NCI-H2227 (cell line): ENCODE measurements at regions not wholly inside any gene's neighbourhood (a gene's known extent, or its start where the extent isn't known, plus 50 kb on each side); places are given as distances from the start of the nearest gene placed in this dataset.

Experiments used
- DNase-seq: peaks from one replicate; lab custom pipeline; 2025; ENCODE audit not compliant: unreplicated experiment; lab: John Stamatoyannopoulos, UW

- DNase-seq: no peak
Observed at GRCh38 chr3:178445139-178445538, 91.1 kb upstream of the KCNMB2 start.

- no peak for DNase-seq
Observed at GRCh38 chr3:178446059-178446458, 90.2 kb upstream of the KCNMB2 start.

DNA sequence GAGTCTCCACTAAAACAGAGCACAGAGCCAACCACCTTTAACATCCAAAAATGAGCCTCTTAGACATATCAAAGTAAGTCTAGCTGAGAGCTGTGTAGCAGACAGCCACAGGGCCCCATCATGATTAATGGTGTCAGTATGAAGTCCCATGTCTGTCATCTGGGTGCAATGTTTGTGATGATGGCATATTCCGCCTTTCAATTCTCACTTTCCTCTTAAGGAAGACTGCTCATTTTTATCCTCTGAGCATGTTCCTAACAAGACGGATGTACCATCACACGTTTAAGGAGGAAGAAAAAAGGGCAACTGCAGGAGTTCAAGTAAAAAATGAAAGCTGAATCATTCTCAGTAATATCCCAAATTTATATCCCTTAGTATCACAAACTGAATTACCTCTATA is 85.8 kb upstream of the KCNMB2 start:
- DNase-seq: no peak

GRCh38 chr3:178451799-178452198 is 84.4 kb upstream of the KCNMB2 start:
- no peak for DNase-seq

GRCh38 chr3:178454726-178455125 is 81.5 kb upstream of the KCNMB2 start:
- DNase-seq: peak; percentile 14

DNA sequence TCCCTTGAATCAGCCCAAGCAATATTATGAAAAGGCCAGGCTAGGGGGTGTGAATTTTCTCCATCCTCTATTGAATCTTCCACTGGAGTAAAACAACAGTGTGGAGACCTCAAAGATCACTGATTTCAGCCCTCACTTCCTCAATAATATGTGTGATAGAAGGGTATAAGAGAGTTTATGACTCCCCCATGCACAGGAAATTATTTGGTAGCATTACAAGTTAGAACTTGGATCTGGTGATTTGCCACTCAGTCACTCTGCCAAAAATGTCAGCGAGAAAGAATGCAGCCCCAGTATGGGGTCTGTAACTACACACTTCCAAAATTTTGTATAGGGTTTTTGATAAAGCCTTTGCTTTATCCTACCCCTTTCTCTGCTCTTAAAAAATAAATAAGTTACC is 81.0 kb upstream of the KCNMB2 start:
- DNase-seq: no peak

DNA sequence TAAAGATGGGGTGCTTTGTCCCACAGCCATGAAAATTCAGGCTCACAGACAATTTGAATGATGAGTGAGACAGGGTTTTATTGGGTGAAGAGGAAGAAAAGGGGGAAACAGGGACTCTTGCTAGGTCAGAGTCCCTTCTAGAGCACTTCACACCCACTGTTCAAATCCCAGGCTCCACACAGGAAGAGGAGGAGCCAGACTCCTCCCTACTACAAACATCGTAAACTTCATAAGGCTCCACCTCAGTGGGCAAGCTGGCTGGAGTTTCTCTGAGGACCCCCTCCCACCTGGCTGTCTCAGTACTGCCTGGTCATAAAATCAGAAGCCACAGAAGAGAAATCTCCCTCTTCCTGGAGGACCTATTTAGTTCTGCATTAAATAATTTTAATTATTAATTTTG is 80.3 kb upstream of the KCNMB2 start:
- DNase-seq: no peak

DNA sequence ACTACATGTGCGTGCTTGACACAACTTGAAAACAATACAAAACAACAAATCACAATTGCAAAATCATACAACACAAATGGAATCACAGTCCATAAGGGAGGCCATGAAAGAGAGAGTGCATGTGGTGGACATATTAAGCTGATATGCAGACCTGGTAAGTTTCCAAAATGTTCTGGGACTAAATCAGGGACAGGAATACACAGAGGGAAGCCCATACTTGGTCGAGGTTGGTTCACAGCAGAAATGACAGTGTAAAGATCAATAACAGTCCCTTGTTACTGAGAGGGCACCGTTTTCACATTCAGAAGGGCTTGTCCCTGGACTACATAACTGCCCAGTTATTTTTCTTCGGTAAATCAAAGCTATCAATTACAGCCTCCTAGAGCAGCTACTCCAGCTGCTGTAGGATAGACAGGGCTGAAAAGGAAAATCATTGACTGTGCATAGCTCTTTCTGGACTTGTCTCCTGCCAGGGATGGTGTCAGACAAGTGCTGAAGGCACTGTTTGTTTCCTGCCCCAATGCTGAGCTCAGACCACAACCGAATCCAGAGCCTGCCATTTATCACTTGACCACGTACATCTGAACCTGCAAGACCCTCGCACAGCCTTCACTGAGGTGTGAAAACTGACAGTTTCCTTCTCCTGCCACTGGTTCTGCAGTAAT is 79.5 kb upstream of the KCNMB2 start:
- peak; percentile 11 for DNase-seq

DNA sequence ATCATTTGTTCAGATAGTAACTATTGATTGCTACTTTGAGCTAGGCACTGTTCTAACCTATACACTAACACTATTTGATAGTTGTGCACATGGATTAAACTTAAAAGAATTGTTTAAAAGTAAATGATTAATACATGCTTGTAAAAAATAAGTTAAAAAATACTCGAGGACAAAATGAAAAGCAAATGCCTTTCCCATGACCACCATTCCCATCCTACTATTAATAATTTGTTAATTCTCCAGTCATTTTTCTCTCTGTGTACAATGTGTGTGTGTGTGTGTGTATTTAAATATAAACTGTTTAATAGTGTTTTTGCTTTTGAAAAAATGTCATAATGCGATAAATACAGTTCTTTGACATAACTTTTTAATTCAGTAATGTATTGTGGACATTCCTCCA is 78.7 kb upstream of the KCNMB2 start:
- DNase-seq: no peak

GRCh38 chr3:178458313-178459037 is 77.8 kb upstream of the KCNMB2 start:
- no peak for DNase-seq

DNA sequence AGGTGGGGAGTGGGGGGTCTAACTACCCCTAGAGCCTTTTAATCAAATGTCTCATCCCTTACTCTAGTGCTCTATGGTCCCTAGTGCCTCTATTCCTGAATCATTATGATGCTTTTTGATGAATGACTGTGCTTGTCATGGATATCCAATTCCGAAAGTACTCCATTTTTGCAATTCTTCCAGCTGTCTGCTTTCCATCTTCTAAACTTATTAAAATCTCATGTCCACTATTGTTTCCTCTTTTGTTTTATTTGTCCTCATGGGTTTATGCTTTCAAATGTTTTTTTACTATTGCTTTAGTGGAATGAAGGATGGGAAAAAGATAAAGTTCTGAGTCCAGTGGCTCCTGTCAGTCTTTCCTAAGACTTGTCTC is 77.2 kb upstream of the KCNMB2 start:
- DNase-seq: no peak

DNA sequence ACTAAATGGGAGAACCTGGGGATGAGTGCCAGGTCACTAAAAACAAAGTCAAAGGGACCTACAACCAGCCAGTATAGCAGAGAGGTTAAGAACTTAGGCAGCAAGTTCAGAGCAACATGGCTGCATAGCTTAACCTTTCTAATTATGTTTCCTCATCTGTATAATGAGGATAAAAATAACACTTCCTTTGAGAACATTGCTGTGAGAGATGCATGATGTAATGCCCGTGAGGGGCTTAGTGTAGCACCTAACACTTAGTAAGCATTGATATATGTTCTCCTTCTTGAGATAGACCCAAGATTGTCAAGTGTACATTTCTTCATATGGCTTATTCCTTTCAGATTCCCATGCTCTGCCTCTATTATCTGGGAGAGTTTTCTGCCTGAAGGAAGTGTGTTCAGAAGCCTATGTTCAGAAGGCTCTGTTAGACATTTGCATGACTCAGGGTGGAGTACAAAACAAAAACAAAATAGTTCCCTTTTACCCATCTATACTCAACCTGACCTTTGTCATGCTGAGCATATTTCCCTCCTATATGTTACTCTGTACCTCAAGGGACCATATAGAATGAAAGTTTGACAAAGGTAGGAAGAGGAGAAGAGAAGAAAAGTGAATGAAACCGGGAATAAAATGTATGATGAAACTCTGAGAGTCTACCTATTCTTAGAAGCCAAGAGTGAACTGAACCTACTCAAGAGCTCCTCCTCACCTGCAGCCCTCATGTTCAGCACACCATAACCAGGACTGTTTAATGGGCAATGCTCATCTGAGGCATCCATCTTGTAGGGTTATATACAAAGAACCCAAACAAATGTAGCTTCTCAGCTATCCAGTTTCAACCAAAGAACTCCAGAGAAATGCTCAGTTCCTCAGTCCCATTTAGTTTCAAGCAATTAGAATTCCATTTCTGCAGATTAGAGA is 70.7 kb upstream of the KCNMB2 start:
- DNase-seq: no peak

- DNase-seq: no peak
Observed at GRCh38 chr3:178472941-178473340, 63.3 kb upstream of the KCNMB2 start.

DNA sequence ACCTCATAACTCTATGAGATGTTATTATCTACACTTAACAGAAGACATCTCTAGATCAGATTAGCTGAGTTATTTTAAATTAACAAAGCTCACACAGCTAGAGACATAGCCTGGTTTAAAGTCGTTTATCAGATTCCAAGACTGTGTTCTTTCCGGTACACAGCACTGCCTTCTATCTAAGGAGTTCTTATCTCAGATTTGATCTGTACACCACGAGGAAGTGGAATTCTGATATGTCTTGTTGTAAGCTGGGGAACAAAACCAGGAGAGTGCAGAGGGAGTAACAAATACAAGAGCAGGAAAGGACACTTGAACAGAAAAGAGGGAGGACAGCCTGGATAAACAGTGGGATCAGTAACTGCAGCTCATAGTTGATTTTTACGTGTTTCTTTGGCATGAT is 61.7 kb upstream of the KCNMB2 start:
- DNase-seq: no peak

- DNase-seq: no peak
Observed at GRCh38 chr3:178475062-178475461, 61.2 kb upstream of the KCNMB2 start.

DNA sequence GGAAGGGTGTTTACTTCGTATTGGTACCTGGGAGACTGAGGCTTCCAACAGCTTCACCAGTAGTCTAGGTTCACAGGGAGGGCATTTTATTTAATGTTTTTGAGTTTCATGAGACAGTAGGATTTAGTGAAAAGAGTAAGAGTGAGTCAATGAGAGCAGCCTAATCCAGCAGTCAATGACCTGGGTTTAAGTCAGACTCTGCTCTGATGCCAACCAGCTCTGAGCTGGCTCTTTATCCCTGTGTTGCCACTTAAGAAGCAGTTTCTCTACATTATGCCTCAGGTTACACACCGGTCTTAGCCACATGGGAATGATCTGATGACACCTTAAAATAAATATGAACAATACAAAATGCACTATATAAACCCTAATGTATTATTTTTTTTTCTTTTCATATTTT is 59.4 kb upstream of the KCNMB2 start:
- no peak for DNase-seq

DNA sequence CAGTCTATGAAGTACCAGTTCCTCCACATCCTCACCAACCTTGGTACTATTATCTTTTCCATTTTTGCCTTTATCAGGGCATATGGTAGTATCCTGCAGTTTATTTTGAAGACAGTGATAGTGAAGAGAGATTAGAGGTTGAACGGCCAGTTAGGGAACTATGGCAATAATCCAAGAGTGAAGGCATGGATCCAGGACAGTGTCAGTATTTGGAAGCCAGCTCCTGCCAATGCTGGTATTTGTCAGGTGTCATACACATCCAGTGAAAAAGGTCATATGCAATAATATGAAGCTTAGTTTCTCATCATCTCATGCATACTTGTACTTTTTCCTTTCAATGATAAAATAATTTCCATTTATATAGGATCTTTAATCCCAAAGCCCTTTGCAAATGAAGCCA is 56.8 kb upstream of the KCNMB2 start:
- no peak for DNase-seq

DNA sequence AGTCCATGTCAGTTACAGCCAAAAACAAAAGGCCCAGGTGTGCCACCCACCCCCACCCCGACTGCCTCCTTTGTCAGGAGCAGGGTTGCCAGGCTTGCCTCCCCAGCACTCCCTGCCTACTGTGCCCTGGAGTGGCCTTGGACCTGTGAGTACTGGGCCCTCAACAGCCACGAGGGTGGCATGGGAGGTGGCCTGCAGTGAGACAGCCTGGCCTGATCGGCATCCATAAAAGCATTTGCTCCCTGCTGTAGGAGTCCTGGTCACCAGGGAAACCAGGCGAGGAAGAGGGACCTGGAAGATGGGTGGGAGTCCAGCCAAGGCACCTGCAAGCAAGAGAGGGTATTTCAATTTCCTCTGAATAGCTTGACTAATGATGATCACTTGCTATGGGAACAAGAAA is 56.4 kb upstream of the KCNMB2 start:
- DNase-seq: no peak

DNA sequence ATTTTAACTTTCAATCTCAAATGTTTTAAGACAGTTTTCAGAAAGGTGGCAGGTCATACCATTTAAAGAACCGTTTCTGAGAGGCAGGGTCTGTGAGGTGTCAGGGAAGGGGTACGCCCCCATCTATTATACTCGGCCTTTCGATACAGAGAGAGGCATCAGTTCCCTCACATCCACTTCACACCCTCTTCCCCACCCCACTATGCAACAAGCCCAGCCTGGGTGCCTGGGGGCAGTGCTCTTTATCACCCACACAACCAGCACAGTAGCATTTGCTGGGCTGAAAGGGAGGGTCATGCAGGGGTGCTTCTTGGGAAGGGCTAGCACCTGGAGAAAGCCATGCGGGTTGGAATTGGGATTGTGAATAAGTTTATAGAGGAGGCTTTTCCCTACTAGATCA is 56.0 kb upstream of the KCNMB2 start:
- DNase-seq: no peak

- DNase-seq: no peak
Observed at GRCh38 chr3:178480795-178481194, 55.4 kb upstream of the KCNMB2 start.

GRCh38 chr3:178482981-178483380 is 53.3 kb upstream of the KCNMB2 start:
- DNase-seq: no peak

- DNase-seq: no peak
Observed at GRCh38 chr3:178483704-178484103, 52.5 kb upstream of the KCNMB2 start.
